CD4-positive, alpha-beta T cell (primary cell): ENCODE measurements at regions not wholly inside any gene's neighbourhood (a gene's known extent, or its start where the extent isn't known, plus 50 kb on each side); places are given as distances from the start of the nearest gene placed in this dataset.

ENCODE experiments used
- ATAC-seq: fragments of 200-7000 bp; cut with Tn5 transposase; one replicate; pipeline ENCODE4 v1.10.0; 2022; ENCODE audit warnings: mild to moderate bottlenecking; ENCODE audit not compliant: poor library complexity
- CTCF ChIA-PET: fragments of 350-600 bp; sonication (Branson Sonifier 250); formaldehyde crosslinking; loops from one replicate; lab custom pipeline; 2021; ENCODE audit warnings: antibody characterized with exemption, inconsistent platforms; lab: Charles Lee
- POLR2A ChIA-PET: fragments of 350-600 bp; sonication (Branson Sonifier 250); formaldehyde crosslinking; loops from one replicate; lab custom pipeline; 2021; ENCODE audit warnings: antibody characterized with exemption, inconsistent platforms; lab: Charles Lee
- DNase-seq, 14 experiments: peaks; one replicate each; pipeline ENCODE4 v3.0.0-alpha.2; 2013 to 2020; ENCODE audit warnings: mixed read lengths in 2 of 14
- H3K27ac ChIP-seq, 2 donors: one replicate each; pipeline versions ENCODE4 v1.5.1 to v1.7.0; 2013; ENCODE audit warnings: low read length in 2 of 2, low read depth in 1 of 2, mild to moderate bottlenecking in 1 of 2
- H3K27me3 ChIP-seq, 2 experiments: 1 replicate in 1 of 2; 2 replicates in 1 of 2; pipeline versions ENCODE4 v1.6.1 to v1.7.0; 2013; ENCODE audit warnings: low read length in 2 of 2, control low read depth in 1 of 2, mild to moderate bottlenecking in 1 of 2, moderate library complexity in 1 of 2; ENCODE audit not compliant: insufficient read depth in 2 of 2, control insufficient read depth in 1 of 2
- H3K36me3 ChIP-seq: one replicate; pipeline ENCODE4 v1.6.1; 2013; ENCODE audit warnings: low read length, control low read depth; ENCODE audit not compliant: insufficient read depth
- H3K4me1 ChIP-seq: one replicate; pipeline ENCODE4 v1.6.1; 2013; ENCODE audit warnings: low read length, control low read depth; ENCODE audit not compliant: insufficient read depth
- H3K4me3 ChIP-seq: one replicate; pipeline ENCODE4 v1.5.1; 2013; ENCODE audit warnings: mild to moderate bottlenecking, low read length, moderate library complexity
- H3K9me3 ChIP-seq, 2 experiments: 1 replicate in 1 of 2; 2 replicates in 1 of 2; pipeline versions ENCODE4 v1.6.1 to v1.7.0; 2013; ENCODE audit warnings: low read length in 2 of 2, mild to moderate bottlenecking in 2 of 2, control low read depth in 1 of 2, moderate library complexity in 1 of 2; ENCODE audit not compliant: control insufficient read depth in 1 of 2, insufficient read depth in 1 of 2
- H3K27ac Mint-ChIP-seq: one replicate; pipeline ENCODE4 v1.8.0; 2020; ENCODE audit warnings: mixed read lengths
- H3K27me3 Mint-ChIP-seq: one replicate; pipeline ENCODE4 v1.8.0; 2021; ENCODE audit warnings: mixed read lengths
- H3K36me3 Mint-ChIP-seq: one replicate; pipeline ENCODE4 v1.8.0; 2021; ENCODE audit warnings: low read depth, mixed read lengths
- H3K4me1 Mint-ChIP-seq: one replicate; pipeline ENCODE4 v1.8.0; 2021; ENCODE audit warnings: low read depth, mixed read lengths
- H3K4me3 Mint-ChIP-seq: one replicate; pipeline ENCODE4 v1.8.0; 2020; ENCODE audit warnings: mild to moderate bottlenecking, mixed read lengths
- H3K9me3 Mint-ChIP-seq: one replicate; pipeline ENCODE4 v1.8.0; 2020; ENCODE audit warnings: mixed read lengths
- intact Hi-C, 2 experiments: fragments of 100-400 bp; cut with DNase I in 1 of 2; cut with micrococcal nuclease in 1 of 2; formaldehyde crosslinking; loops; one replicate each; pipeline versions ENCODE4 v1.15.1 to v1.9.0; 2023 to 2025; cut with DNase I, micrococcal nuclease
- TF ChIP-seq, protein P1 (sequence below): fragments of 200-600 bp; IDR thresholded peaks from one replicate; pipeline ENCODE4 v1.8.0; 2022; ENCODE audit warnings: antibody characterized with exemption, mild to moderate bottlenecking

GRCh38 chr1:191592039-191592438 is 566.2 kb upstream of the RGS18 start:
- H3K36me3 Mint-ChIP-seq, result no peaks in the 10 kb centered on the region
- TF ChIP-seq, protein P1, sequence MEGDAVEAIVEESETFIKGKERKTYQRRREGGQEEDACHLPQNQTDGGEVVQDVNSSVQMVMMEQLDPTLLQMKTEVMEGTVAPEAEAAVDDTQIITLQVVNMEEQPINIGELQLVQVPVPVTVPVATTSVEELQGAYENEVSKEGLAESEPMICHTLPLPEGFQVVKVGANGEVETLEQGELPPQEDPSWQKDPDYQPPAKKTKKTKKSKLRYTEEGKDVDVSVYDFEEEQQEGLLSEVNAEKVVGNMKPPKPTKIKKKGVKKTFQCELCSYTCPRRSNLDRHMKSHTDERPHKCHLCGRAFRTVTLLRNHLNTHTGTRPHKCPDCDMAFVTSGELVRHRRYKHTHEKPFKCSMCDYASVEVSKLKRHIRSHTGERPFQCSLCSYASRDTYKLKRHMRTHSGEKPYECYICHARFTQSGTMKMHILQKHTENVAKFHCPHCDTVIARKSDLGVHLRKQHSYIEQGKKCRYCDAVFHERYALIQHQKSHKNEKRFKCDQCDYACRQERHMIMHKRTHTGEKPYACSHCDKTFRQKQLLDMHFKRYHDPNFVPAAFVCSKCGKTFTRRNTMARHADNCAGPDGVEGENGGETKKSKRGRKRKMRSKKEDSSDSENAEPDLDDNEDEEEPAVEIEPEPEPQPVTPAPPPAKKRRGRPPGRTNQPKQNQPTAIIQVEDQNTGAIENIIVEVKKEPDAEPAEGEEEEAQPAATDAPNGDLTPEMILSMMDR, result no peak
- no peak overlapping the region for H3K4me3 ChIP-seq
- ATAC-seq (no peak), DNase-seq (no peak)
- peaks cover 0 to 17% of the 10 kb centered on the region in 2 experiments for H3K9me3 ChIP-seq
- no peaks in the 10 kb centered on the region for H3K36me3 ChIP-seq
- H3K27me3 ChIP-seq, result no peaks in the 10 kb centered on the region
- no peaks in the 10 kb centered on the region for H3K4me1 ChIP-seq
- H3K9me3 Mint-ChIP-seq, result peaks cover 5% of the 10 kb centered on the region
- no peak overlapping the region for H3K4me3 Mint-ChIP-seq
- no peak overlapping the region for H3K27ac ChIP-seq
- ChIA-PET CTCF (no interaction called here), POLR2A (no interaction called here)
- H3K27ac Mint-ChIP-seq, result no peak overlapping the region
- intact Hi-C loops, result no loop called here
- no peaks in the 10 kb centered on the region for H3K27me3 Mint-ChIP-seq
- no peaks in the 10 kb centered on the region for H3K4me1 Mint-ChIP-seq

DNA sequence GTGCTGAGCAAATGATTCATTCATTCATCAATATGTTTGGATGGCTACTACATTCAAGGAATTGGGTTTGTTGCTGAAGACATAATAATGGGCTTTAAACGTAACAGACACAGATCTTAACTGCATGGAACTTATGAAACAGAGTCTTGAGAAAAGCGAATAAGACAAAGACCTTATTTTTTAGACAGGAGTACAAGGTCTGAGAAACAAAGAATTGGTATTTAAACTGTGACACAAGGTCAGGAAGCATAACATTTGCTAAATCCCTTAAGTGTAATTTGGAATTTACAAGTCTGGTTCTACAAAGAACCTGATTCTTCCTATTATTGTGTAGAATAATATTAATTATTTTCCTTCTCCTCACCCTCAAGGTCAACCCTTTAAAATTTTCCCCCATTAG is 565.4 kb upstream of the RGS18 start:
- peaks cover 0 to 17% of the 10 kb centered on the region in 2 experiments for H3K9me3 ChIP-seq
- H3K27me3 Mint-ChIP-seq, result no peaks in the 10 kb centered on the region
- no peak overlapping the region for H3K4me3 Mint-ChIP-seq
- no peaks in the 10 kb centered on the region for H3K36me3 Mint-ChIP-seq
- H3K9me3 Mint-ChIP-seq, result peaks cover 5% of the 10 kb centered on the region
- ChIA-PET CTCF (no interaction called here), POLR2A (no interaction called here)
- H3K36me3 ChIP-seq, result no peaks in the 10 kb centered on the region
- H3K4me1 ChIP-seq, result no peaks in the 10 kb centered on the region
- H3K4me1 Mint-ChIP-seq, result no peaks in the 10 kb centered on the region
- DNase-seq, result no peak
- no peak overlapping the region for H3K27ac ChIP-seq
- TF ChIP-seq, protein P1, result no peak
- H3K4me3 ChIP-seq, result no peak overlapping the region
- intact Hi-C loops, result no loop called here
- no peaks in the 10 kb centered on the region for H3K27me3 ChIP-seq
- ATAC-seq, result no peak
- H3K27ac Mint-ChIP-seq, result no peak overlapping the region

- H3K4me3 Mint-ChIP-seq, result no peak overlapping the region
- H3K36me3 Mint-ChIP-seq, result no peaks in the 10 kb centered on the region
- CTCF ChIA-PET, result no interaction called here
- H3K9me3 ChIP-seq, result peaks cover 0 to 17% of the 10 kb centered on the region in 2 experiments
- H3K27ac ChIP-seq, result no peak overlapping the region
- intact Hi-C loops, result no loop called here
- no peaks in the 10 kb centered on the region for H3K27me3 Mint-ChIP-seq
- POLR2A ChIA-PET, result no interaction called here
- no peak overlapping the region for H3K4me3 ChIP-seq
- no peaks in the 10 kb centered on the region for H3K36me3 ChIP-seq
- H3K4me1 Mint-ChIP-seq, result no peaks in the 10 kb centered on the region
- TF ChIP-seq, protein P1, result no peak
- no peaks in the 10 kb centered on the region for H3K27me3 ChIP-seq
- DNase-seq (no peak), ATAC-seq (no peak)
- peaks cover 2% of the 10 kb centered on the region for H3K9me3 Mint-ChIP-seq
- H3K4me1 ChIP-seq, result no peaks in the 10 kb centered on the region
- H3K27ac Mint-ChIP-seq, result no peak overlapping the region
Observed at GRCh38 chr1:191595170-191595569, 563.1 kb upstream of the RGS18 start.
